ENCODE measurements at regions not wholly inside any gene's neighbourhood (a gene's known extent, or its start where the extent isn't known, plus 50 kb on each side); places are given as distances from the start of the nearest gene placed in this dataset.

DNA sequence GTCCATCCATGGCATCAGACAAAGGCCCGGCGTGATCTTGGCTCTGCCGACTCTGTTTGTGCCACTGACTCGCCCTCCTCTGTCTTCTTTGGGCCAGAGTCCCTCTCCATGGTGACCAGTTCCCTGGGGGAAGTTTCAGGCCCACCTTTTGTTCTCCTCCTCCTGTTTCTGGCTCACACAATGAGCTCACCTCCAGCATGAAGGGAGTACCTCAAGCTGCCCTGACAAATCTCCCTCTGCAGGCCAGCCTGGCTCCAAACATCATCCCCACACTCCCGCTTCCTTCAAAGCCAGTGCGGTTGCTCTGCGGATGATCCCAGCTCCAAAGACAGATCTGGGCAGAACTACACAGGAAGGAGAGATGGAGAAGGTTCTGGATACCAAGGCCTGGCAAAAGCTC is 576.6 kb downstream of the NPHP4 start:
- POLR2A ChIA-PET: interaction anchor here (0.5 kb wide), 1 partner anchor 622 kb away, joined by 3 read pairs; no protein-coding TSS in a partner anchor
- CTCF ChIA-PET: no interaction called here
- Mint-ChIP-seq H3K4me1 (no peaks in the 10 kb centered on the region), H3K36me3 (peaks cover 73% of the 10 kb centered on the region), H3K27me3 (ENCODE audit: low read depth) (peaks cover 11% of the 10 kb centered on the region; the same call in 1 of the 2 replicates), H3K4me3 (no peak overlapping the region), H3K9me3 (peaks cover 82% of the 10 kb centered on the region), H3K27ac (no peak overlapping the region)
- TF ChIP-seq, protein P1, sequence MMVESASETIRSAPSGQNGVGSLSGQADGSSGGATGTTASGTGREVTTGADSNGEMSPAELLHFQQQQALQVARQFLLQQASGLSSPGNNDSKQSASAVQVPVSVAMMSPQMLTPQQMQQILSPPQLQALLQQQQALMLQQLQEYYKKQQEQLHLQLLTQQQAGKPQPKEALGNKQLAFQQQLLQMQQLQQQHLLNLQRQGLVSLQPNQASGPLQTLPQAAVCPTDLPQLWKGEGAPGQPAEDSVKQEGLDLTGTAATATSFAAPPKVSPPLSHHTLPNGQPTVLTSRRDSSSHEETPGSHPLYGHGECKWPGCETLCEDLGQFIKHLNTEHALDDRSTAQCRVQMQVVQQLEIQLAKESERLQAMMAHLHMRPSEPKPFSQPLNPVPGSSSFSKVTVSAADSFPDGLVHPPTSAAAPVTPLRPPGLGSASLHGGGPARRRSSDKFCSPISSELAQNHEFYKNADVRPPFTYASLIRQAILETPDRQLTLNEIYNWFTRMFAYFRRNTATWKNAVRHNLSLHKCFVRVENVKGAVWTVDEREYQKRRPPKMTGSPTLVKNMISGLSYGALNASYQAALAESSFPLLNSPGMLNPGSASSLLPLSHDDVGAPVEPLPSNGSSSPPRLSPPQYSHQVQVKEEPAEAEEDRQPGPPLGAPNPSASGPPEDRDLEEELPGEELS (CRISPR knock-in tag; IDR thresholded peaks at IDR 0.05): no peak
- TF ChIP-seq CBFB (CRISPR knock-in tag; IDR thresholded peaks at IDR 0.05; ENCODE audit: low read depth) (no peak), FOXP1 (CRISPR knock-in tag; IDR thresholded peaks at IDR 0.05; ENCODE audit: borderline replicate concordance) (no peak), EMX1 (CRISPR knock-in tag; IDR thresholded peaks at IDR 0.05) (no peak), FOXJ3 (CRISPR knock-in tag; IDR thresholded peaks at IDR 0.05; ENCODE audit: borderline replicate concordance) (no peak)
- TF ChIP-seq, protein P2, sequence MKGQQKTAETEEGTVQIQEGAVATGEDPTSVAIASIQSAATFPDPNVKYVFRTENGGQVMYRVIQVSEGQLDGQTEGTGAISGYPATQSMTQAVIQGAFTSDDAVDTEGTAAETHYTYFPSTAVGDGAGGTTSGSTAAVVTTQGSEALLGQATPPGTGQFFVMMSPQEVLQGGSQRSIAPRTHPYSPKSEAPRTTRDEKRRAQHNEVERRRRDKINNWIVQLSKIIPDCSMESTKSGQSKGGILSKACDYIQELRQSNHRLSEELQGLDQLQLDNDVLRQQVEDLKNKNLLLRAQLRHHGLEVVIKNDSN (CRISPR knock-in tag; IDR thresholded peaks at IDR 0.05): no peak
- ATAC-seq (no peak), DNase-seq (ENCODE audit: low spot score) (no peak)

GRCh38 chr1:5410652-5411051 is 581.6 kb downstream of the NPHP4 start:
- CTCF ChIA-PET: no interaction called here
- H3K9me3 Mint-ChIP-seq: peaks cover 94% of the 10 kb centered on the region
- H3K27ac Mint-ChIP-seq: no peak overlapping the region
- no peak overlapping the region for H3K4me3 Mint-ChIP-seq
- no peak for DNase-seq (ENCODE audit: low spot score)
- no peaks in the 10 kb centered on the region for H3K4me1 Mint-ChIP-seq
- peaks cover 75% of the 10 kb centered on the region for H3K36me3 Mint-ChIP-seq
- ATAC-seq: no peak
- POLR2A ChIA-PET: no interaction called here
- H3K27me3 Mint-ChIP-seq (ENCODE audit: low read depth): no peaks in the 10 kb centered on the region
- no peak for TF ChIP-seq KAT7 (CRISPR knock-in tag; IDR thresholded peaks at IDR 0.05; ENCODE audit: borderline replicate concordance)
- TF ChIP-seq, protein P3, sequence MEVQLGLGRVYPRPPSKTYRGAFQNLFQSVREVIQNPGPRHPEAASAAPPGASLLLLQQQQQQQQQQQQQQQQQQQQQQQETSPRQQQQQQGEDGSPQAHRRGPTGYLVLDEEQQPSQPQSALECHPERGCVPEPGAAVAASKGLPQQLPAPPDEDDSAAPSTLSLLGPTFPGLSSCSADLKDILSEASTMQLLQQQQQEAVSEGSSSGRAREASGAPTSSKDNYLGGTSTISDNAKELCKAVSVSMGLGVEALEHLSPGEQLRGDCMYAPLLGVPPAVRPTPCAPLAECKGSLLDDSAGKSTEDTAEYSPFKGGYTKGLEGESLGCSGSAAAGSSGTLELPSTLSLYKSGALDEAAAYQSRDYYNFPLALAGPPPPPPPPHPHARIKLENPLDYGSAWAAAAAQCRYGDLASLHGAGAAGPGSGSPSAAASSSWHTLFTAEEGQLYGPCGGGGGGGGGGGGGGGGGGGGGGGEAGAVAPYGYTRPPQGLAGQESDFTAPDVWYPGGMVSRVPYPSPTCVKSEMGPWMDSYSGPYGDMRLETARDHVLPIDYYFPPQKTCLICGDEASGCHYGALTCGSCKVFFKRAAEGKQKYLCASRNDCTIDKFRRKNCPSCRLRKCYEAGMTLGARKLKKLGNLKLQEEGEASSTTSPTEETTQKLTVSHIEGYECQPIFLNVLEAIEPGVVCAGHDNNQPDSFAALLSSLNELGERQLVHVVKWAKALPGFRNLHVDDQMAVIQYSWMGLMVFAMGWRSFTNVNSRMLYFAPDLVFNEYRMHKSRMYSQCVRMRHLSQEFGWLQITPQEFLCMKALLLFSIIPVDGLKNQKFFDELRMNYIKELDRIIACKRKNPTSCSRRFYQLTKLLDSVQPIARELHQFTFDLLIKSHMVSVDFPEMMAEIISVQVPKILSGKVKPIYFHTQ (CRISPR knock-in tag; IDR thresholded peaks at IDR 0.05): no peak
- no peak for TF ChIP-seq TP53 (CRISPR knock-in tag; IDR thresholded peaks at IDR 0.05)
- TF ChIP-seq, protein P4, sequence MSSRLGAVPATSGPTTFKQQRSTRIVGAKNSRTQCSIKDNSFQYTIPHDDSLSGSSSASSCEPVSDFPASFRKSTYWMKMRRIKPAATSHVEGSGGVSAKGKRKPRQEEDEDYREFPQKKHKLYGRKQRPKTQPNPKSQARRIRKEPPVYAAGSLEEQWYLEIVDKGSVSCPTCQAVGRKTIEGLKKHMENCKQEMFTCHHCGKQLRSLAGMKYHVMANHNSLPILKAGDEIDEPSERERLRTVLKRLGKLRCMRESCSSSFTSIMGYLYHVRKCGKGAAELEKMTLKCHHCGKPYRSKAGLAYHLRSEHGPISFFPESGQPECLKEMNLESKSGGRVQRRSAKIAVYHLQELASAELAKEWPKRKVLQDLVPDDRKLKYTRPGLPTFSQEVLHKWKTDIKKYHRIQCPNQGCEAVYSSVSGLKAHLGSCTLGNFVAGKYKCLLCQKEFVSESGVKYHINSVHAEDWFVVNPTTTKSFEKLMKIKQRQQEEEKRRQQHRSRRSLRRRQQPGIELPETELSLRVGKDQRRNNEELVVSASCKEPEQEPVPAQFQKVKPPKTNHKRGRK (CRISPR knock-in tag; IDR thresholded peaks at IDR 0.05; ENCODE audit: borderline replicate concordance): no peak
- TF ChIP-seq NR2C2 (CRISPR knock-in tag; IDR thresholded peaks at IDR 0.05): no peak
- TF ChIP-seq, protein P5, sequence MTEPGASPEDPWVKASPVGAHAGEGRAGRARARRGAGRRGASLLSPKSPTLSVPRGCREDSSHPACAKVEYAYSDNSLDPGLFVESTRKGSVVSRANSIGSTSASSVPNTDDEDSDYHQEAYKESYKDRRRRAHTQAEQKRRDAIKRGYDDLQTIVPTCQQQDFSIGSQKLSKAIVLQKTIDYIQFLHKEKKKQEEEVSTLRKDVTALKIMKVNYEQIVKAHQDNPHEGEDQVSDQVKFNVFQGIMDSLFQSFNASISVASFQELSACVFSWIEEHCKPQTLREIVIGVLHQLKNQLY (CRISPR knock-in tag; IDR thresholded peaks at IDR 0.05): no peak
- TF ChIP-seq, protein P6, sequence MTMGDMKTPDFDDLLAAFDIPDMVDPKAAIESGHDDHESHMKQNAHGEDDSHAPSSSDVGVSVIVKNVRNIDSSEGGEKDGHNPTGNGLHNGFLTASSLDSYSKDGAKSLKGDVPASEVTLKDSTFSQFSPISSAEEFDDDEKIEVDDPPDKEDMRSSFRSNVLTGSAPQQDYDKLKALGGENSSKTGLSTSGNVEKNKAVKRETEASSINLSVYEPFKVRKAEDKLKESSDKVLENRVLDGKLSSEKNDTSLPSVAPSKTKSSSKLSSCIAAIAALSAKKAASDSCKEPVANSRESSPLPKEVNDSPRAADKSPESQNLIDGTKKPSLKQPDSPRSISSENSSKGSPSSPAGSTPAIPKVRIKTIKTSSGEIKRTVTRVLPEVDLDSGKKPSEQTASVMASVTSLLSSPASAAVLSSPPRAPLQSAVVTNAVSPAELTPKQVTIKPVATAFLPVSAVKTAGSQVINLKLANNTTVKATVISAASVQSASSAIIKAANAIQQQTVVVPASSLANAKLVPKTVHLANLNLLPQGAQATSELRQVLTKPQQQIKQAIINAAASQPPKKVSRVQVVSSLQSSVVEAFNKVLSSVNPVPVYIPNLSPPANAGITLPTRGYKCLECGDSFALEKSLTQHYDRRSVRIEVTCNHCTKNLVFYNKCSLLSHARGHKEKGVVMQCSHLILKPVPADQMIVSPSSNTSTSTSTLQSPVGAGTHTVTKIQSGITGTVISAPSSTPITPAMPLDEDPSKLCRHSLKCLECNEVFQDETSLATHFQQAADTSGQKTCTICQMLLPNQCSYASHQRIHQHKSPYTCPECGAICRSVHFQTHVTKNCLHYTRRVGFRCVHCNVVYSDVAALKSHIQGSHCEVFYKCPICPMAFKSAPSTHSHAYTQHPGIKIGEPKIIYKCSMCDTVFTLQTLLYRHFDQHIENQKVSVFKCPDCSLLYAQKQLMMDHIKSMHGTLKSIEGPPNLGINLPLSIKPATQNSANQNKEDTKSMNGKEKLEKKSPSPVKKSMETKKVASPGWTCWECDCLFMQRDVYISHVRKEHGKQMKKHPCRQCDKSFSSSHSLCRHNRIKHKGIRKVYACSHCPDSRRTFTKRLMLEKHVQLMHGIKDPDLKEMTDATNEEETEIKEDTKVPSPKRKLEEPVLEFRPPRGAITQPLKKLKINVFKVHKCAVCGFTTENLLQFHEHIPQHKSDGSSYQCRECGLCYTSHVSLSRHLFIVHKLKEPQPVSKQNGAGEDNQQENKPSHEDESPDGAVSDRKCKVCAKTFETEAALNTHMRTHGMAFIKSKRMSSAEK (CRISPR knock-in tag; IDR thresholded peaks at IDR 0.05; ENCODE audit: borderline replicate concordance): no peak
- no peak for TF ChIP-seq MAX (CRISPR knock-in tag; IDR thresholded peaks at IDR 0.05)
- TF ChIP-seq ATF1 (CRISPR knock-in tag; IDR thresholded peaks at IDR 0.05): no peak
- no peak for TF ChIP-seq FOXK1 (CRISPR knock-in tag; IDR thresholded peaks at IDR 0.05)
- no peak for TF ChIP-seq ZNF121 (CRISPR knock-in tag; IDR thresholded peaks at IDR 0.05)
- TF ChIP-seq, protein P7, sequence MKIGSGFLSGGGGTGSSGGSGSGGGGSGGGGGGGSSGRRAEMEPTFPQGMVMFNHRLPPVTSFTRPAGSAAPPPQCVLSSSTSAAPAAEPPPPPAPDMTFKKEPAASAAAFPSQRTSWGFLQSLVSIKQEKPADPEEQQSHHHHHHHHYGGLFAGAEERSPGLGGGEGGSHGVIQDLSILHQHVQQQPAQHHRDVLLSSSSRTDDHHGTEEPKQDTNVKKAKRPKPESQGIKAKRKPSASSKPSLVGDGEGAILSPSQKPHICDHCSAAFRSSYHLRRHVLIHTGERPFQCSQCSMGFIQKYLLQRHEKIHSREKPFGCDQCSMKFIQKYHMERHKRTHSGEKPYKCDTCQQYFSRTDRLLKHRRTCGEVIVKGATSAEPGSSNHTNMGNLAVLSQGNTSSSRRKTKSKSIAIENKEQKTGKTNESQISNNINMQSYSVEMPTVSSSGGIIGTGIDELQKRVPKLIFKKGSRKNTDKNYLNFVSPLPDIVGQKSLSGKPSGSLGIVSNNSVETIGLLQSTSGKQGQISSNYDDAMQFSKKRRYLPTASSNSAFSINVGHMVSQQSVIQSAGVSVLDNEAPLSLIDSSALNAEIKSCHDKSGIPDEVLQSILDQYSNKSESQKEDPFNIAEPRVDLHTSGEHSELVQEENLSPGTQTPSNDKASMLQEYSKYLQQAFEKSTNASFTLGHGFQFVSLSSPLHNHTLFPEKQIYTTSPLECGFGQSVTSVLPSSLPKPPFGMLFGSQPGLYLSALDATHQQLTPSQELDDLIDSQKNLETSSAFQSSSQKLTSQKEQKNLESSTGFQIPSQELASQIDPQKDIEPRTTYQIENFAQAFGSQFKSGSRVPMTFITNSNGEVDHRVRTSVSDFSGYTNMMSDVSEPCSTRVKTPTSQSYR (CRISPR knock-in tag; IDR thresholded peaks at IDR 0.05): no peak
- no peak for TF ChIP-seq E2F5 (CRISPR knock-in tag; IDR thresholded peaks at IDR 0.05)

All from WTC11 (cell line).